ENCODE measurements at regions not wholly inside any gene's neighbourhood (a gene's known extent, or its start where the extent isn't known, plus 50 kb on each side); places are given as distances from the start of the nearest gene placed in this dataset.

DNA sequence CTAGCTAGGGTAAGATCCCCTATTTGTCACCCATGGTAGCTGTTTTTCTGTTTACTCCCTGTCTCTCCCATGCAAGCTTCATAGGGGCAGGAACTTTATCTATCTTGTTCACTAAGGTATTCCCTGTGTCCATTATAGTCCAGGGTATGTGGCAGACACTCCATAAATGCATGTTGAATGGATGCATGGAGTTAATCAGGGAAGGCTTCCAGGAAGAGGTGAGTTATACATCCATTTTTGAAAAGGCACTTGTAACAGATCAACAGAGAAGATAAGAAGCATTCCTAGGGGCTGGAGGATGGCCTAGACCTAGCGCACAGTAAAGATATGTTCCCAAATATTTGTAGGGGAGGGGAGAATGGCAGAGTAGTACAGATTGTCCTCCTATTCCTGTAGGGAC, 130.3 kb downstream of the BUD13 start:
- DNase-seq = no peak

DNA sequence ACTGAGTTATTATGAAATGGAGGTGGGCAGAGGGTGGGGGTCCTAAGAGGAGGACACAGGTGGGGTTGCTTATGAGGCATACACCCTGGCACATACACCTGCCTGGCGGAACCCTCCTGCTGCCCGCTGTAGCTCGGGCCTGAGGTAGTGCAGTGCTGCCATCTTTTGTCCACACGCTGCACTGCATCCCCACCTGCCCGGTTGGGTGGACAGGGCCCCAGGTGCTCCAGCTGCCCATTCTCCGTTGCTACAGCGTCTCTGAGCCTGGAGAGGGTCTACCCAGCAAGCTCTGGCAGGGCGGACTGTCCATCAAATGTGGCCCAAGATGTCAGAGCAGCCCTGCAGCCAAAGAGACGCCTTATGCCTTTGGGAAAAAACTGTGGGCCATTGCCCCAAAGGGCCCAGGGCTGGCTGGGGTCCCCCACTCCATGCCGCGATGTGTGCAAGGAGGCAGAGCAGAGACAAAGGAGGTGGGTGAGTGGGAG, 131.2 kb downstream of the BUD13 start:
- no peak for DNase-seq

DNA sequence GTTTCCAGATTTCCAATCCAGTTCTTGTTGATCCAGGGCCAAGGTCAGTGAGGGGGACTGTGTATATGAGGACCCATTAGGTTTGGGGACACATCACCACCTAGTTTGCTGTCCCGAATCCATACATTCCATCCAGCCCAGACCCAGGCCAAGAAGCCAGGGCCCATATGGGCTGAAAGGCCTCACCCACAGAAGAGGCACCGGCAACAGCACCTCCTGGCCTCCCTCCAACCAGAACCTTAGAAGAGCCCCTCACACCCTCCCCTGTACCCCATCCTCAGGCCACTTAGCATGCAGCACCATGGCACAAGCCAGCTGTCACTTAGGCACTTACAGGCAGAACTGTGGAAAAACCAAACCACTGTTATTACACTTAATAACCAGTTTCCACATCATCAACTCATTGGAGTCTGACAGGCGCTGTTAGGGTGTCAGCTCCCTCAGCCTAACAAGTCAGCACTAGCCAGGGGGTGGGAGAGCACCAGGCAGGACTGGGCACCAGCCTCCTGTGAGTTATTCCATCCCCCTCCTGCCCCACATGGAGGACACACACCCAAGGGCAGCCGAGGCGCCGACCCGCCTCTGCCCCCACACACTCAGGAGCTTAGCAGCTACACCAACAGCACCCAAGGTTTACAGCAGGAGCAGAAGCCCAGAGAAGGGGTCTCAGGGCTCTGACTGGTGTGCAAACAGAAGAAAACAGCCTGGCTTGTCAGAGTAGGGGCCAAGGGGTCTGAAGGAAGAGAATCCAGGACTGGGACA, 132.0 kb downstream of the BUD13 start:
- no peak for DNase-seq

- no peak for DNase-seq
These were observed 134.3 kb downstream of the BUD13 start for GRCh38 chr11:116638463-116638862.

GRCh38 chr11:116637766-116638165, 135.0 kb downstream of the BUD13 start:
- no peak for DNase-seq

DNA sequence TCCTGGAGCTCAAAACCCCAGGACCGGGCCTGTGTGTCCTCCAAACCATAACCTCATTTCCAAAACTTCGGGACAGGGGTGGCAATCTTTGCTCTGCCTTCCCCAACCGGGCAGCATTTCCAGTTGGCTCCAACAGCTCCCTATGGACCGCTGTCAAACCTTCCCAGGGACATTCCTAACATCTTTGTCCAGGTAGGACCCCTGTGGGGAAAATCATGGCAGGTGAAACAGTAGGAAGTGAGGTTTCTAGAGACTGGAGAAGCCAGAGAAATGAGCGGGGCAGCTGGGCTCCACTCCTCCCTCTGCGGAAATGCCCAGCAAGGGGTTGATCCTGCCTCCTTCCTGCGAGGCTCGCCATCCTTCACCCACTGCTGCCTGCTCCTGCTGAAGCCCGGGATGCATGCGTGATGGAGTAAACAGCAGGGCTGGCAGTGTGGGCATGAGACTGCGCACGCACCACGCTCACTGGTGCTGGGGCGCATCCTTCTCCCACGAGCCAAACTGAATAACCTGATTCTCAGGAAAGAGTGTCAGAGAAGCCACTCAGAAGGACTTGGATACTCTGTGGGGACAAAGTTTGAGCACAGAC, 136.4 kb downstream of the BUD13 start:
- DNase-seq = no peak

- no peak for DNase-seq
These were observed 141.6 kb downstream of the BUD13 start for GRCh38 chr11:116631201-116631600.

DNA sequence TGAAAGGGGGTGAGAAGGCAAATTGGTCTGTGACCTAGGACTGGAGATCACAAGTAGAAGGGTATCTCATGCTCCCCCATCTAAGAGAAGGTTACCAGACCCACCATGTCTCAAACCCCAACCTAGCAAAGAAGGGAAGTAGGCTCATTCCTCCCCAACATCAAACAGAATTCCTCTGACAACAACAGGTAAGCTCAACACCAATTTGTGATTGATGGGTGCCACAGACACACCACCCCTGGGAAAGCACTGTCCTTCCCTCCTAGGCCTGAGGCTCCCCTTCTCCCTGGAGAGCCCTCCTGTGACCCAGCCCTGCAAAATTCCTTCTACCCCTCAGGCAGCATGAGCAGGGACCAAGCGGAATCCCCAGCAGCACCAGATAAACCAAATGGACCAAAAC, 154.3 kb downstream of the BUD13 start:
- no peak for DNase-seq

- no peak for DNase-seq
These were observed 157.4 kb downstream of the BUD13 start for GRCh38 chr11:116615211-116615865.

DNA sequence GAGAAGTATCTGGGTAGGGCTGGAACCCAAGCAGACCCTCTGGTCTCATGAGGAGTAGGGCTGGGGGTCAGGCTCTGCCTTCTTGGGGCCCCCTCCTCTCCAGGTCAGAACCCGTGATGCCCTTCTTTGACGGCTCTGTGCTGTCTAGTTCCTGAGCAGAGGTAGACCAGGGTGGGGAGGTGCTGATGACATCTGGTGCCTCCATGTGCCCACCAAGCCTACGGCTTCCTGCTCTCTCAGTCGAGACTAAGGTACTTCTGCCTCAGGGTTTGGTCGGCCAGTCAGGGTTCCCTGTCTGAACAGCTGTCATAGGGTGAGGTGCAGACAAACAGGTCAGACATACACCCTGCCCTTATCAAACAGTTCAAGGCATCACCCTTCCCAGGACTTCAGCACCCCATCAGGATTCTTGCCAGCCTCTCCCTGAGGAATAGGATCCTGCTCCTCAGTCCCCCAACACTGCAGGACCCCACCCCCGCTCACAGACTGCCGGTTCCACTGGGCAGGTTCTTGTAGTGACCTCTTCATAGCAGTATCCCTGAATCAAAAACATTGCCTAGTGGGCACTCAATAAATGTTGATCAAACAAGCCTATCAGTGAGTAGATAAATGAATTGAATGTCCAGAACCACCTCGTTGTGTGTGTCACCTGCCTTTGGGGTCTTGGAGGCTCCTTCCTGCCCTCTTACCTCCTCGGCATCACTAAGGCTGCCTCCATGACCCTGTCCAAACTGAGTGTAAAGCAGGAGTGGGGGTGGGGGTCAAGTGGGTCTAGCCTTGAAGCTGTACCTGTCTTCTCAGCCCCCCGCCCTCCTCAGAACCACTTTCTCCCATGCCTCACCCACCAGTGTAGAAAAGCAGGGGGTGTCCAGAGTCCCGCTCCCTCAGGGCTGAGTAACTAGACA, 158.2 kb downstream of the BUD13 start:
- DNase-seq = no peak

DNA sequence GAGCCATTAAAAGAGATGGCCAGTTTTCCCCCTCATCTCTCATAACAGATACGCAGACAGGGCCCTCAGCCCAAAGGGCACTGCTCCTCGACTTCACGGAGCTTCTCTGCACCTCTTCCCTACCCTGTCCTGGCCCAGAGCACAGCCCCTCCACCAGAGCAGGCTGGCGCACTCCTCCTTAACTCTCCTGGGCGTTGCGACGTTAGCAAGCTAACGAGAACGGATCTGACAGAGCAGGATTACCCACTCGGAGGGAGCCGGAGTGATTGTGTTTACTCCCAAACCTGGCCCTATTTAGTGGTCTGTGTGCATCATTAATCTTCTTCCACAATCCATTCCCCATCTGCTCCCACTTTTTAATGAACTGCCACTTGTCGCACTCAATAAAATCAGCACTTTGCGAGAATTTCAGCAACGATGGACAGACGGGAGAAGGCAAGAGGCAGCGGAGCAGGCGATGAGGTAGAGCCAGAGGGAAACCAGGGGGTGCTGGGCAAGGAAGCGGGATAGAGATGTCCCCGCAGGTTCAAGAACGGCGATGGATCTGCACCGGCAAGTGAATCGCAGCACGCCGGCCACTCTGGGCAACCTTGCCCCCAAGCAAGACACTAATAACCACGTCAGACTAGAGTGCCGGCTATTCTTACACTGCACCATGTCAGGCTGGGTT, 159.4 kb downstream of the BUD13 start:
- no peak for DNase-seq

GRCh38 chr11:116611998-116612620, 160.7 kb downstream of the BUD13 start:
- no peak for DNase-seq

GRCh38 chr11:116610190-116610589, 162.6 kb downstream of the BUD13 start:
- DNase-seq = no peak

- DNase-seq = no peak
These were observed 165.8 kb downstream of the BUD13 start for GRCh38 chr11:116607027-116607426.

GRCh38 chr11:116605543-116606459, 167.0 kb downstream of the BUD13 start:
- peak; percentile 85 for DNase-seq

DNA sequence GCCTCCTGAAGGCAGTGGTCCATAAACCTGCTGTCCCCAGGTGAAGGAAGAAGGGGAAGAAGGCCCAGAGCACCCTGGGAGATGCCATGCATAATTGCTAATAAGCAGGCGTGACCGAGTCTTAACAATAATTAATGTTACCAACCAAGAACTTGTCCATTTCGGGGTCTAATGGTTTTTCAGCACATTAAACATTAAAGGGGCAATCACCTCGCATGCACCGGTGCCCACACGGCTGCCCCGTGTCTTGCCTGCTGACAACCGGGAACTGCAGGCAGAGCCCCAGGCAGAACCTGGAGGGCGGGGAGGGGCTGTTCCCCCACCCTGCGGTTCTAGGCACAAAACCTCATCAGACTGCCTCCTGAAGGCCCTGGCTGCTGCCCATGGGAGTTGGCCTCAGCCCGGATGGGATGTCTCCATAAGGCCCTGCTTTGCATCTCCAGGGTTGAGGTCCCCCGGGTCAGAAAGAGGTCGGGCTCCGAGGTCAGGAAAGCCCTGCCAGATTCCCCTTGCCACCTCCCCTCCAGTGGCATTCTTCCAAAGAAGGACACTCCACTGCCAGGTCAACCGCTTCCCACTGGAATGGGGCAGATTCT, 169.0 kb downstream of the BUD13 start:
- DNase-seq = peak; percentile 37

GRCh38 chr11:116602637-116602942, 170.2 kb downstream of the BUD13 start:
- DNase-seq = no peak

- DNase-seq = no peak
These were observed 170.8 kb downstream of the BUD13 start for GRCh38 chr11:116601814-116602636.

DNA sequence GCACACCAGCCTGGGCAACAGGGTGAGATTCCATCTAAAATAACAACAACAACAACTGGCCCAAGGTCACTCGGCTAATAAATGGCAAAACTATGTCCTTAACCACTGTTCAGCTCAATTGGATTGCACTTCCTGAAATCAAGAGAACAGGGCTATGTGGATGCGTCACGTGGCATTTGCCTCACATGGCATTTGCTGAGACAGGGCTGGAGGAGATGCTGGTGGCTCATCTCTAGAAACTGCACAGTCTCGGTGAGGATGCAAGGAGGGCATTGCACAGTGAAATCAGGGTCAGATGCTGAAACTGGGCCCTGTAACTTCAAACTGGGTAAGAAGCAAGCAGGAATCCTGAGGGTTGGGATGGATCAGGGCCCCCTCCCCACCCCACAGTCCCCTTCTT, 171.9 kb downstream of the BUD13 start:
- DNase-seq = no peak
